Peyer's patch (tissue), 4 donors: ENCODE measurements at regions not wholly inside any gene's neighbourhood (a gene's known extent, or its start where the extent isn't known, plus 50 kb on each side); places are given as distances from the start of the nearest gene placed in this dataset.

Source experiments
- DNase-seq, 3 donors: peaks; one replicate each; pipeline ENCODE4 v3.0.0-alpha.2; 2017 to 2019
- H3K27ac ChIP-seq, 4 donors: fragments of 200-600 bp; sonication (generic); one replicate each; pipeline ENCODE4 v1.5.1; 2016 to 2019
- H3K27me3 ChIP-seq, 2 donors: fragments of 200-600 bp; sonication (generic); one replicate each; pipeline ENCODE4 v1.5.1; 2019
- H3K36me3 ChIP-seq, 3 donors: fragments of 200-600 bp; sonication (generic); one replicate each; pipeline ENCODE4 v1.5.1; 2016 to 2019
- H3K4me1 ChIP-seq, 4 donors: fragments of 200-600 bp; sonication (generic); one replicate each; pipeline ENCODE4 v1.5.1; 2016 to 2019
- H3K4me3 ChIP-seq, 4 donors: fragments of 200-600 bp; sonication (generic); 1 replicate in 3 of 4; 2 replicates in 1 of 4; pipeline ENCODE4 v1.5.1; 2016 to 2019; ENCODE audit warnings: mild to moderate bottlenecking in 1 of 4
- H3K9me3 ChIP-seq, 4 donors: fragments of 200-600 bp; sonication (generic); one replicate each; pipeline ENCODE4 v1.5.1; 2016 to 2019; ENCODE audit warnings: mild to moderate bottlenecking in 1 of 4
- POLR2A ChIP-seq, 2 donors: fragments of 450-650 bp; IDR thresholded peaks; one replicate each; pipeline ENCODE4 v1.5.1; 2017; ENCODE audit warnings: antibody characterized with exemption in 2 of 2, mild to moderate bottlenecking in 2 of 2, moderate library complexity in 2 of 2
- TF ChIP-seq, protein P1 (sequence below), 6 experiments: fragments of 450-650 bp in 4 of 6; fragments of 200-600 bp in 2 of 6; sonication (generic) in 1 of 6; IDR thresholded peaks; one replicate each; pipeline ENCODE4 v1.5.1; 2017 to 2019; ENCODE audit warnings: antibody characterized with exemption in 6 of 6, mild to moderate bottlenecking in 3 of 6, moderate library complexity in 1 of 6

DNA sequence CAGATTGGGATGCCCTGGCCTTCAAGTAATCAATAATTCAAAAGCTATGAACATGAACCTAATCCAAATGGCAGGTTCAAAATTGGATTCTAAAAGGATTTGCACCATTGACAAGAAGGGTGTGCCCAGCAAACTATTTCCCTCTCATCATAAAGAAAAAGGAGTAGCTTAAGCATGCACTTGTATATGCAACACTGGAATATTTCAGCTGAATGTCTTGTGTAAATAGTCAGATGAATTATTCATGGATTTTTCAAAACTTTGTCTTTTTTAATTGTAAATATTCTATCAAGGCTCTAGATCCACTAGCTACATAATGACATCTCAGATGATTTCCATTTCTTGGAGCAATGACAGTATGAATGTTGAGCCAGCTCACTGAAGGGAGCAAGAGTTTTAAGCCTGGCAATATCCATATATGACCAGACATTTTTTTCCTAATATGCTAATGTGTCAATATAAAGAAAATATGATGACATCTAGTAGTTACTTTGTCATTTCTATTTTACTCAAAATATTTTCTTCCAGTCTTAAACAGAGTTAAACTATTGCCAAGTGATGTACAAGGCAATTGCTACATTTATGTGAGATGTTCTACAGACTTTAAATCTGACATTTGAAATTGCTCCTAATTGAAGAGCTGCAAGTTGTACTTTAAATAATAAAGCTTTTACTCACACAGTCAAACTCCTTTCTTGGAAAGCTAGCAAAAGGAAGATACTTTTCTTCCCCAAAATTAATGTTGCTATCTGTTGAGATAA, 230.5 kb upstream of the AGTR1 start:
- Histone ChIP-seq H3K27ac (no peak overlapping the region), H3K9me3 (no peaks in the 10 kb centered on the region), H3K4me3 (no peak overlapping the region), H3K27me3 (no peaks in the 10 kb centered on the region), H3K36me3 (no peaks in the 10 kb centered on the region), H3K4me1 (no peaks in the 10 kb centered on the region)
- DNase-seq: no peak
- TF ChIP-seq POLR2A (IDR thresholded peaks at IDR 0.05): no peak
- TF ChIP-seq, protein P1, sequence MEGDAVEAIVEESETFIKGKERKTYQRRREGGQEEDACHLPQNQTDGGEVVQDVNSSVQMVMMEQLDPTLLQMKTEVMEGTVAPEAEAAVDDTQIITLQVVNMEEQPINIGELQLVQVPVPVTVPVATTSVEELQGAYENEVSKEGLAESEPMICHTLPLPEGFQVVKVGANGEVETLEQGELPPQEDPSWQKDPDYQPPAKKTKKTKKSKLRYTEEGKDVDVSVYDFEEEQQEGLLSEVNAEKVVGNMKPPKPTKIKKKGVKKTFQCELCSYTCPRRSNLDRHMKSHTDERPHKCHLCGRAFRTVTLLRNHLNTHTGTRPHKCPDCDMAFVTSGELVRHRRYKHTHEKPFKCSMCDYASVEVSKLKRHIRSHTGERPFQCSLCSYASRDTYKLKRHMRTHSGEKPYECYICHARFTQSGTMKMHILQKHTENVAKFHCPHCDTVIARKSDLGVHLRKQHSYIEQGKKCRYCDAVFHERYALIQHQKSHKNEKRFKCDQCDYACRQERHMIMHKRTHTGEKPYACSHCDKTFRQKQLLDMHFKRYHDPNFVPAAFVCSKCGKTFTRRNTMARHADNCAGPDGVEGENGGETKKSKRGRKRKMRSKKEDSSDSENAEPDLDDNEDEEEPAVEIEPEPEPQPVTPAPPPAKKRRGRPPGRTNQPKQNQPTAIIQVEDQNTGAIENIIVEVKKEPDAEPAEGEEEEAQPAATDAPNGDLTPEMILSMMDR (IDR thresholded peaks at IDR 0.05): no peak

DNA sequence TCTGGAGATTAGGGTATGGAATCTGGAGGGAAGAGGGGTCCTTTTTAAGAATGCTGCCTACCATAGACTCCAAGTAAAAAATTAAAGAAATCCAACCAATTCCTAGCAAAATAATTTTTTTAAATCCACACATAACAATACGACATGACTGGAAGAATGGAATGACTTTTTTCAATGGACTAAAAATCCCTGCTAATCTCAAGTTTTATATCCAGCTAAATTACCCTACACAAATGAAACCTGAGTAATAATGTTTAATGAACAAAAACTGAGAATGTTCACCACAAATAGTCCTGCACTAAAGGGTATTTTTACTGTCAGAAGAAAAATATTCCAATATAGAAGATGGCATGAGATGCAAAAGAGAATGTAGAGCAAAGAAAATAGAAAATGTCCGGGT, 220.3 kb upstream of the AGTR1 start:
- no peak for TF ChIP-seq POLR2A (IDR thresholded peaks at IDR 0.05)
- TF ChIP-seq, protein P1 (IDR thresholded peaks at IDR 0.05): no peak
- Histone ChIP-seq H3K4me3 (no peak overlapping the region), H3K4me1 (no peaks in the 10 kb centered on the region), H3K9me3 (no peaks in the 10 kb centered on the region), H3K27ac (no peak overlapping the region), H3K27me3 (no peaks in the 10 kb centered on the region), H3K36me3 (no peaks in the 10 kb centered on the region)
- no peak for DNase-seq

DNA sequence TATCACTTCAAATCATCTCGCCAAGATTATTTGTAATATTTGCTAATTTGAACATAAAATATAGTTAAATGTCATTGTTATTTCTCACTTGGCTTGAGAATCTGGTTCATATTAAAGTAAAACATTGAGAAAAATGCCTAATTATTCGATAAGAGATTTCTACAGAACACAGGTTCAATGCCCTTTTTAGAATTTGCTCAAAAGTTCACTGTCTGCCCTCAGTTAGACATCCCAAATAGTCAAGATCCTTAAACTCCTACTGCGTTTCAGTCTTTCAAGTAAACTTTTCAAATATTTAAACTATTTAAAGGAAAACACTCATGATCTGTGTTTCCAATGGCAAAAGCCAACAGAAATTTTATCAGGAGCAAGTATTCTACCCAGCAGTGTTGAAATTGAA, 204.1 kb upstream of the AGTR1 start:
- Histone ChIP-seq H3K4me3 (no peak overlapping the region), H3K27me3 (no peaks in the 10 kb centered on the region), H3K4me1 (no peaks in the 10 kb centered on the region), H3K27ac (no peak overlapping the region), H3K9me3 (no peaks in the 10 kb centered on the region), H3K36me3 (no peaks in the 10 kb centered on the region)
- DNase-seq: no peak
- TF ChIP-seq, protein P1 (IDR thresholded peaks at IDR 0.05): no peak
- TF ChIP-seq POLR2A (IDR thresholded peaks at IDR 0.05): no peak

DNA sequence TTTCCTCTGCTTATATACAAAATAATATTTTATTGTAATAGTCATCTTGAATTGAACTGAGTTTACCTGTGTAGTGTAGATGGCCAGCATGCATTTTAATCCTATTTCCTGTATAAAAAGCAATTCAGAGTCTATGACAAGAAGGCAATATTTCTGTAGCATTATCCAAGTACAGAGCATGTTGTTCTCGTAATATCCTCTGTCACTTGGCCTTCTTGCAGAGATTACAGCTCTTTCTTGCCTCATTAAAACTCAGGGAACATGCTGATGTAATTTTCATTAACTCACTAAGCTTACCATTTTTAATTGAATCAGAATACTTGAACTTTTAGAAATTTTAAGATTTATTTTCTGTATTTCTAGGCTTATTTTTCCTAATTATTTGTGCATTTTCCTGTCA, 203.3 kb upstream of the AGTR1 start:
- no peak for TF ChIP-seq POLR2A (IDR thresholded peaks at IDR 0.05)
- TF ChIP-seq, protein P1 (IDR thresholded peaks at IDR 0.05): no peak
- Histone ChIP-seq H3K4me3 (no peak overlapping the region), H3K27me3 (no peaks in the 10 kb centered on the region), H3K27ac (no peak overlapping the region), H3K9me3 (no peaks in the 10 kb centered on the region), H3K4me1 (no peaks in the 10 kb centered on the region), H3K36me3 (no peaks in the 10 kb centered on the region)
- no peak for DNase-seq

DNA sequence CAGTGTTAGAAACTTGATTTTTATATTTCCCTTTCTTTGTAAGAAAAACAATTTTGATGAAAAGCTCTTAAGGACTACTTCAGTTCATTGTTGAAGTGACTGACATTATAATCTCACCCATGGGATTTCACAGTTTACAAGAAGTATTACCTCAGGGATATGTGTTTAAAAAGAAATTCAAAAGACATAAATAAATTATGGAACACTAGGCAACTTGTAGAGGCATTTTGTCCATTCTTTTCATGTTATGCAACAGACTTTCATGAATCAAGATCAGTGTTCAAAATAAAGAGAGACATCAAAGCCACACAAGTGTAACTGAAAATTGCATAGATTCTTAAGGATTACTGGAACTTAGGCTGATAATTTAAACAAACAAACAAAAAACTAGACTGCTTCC, 196.8 kb upstream of the AGTR1 start:
- no peak for DNase-seq
- H3K36me3 ChIP-seq: no peaks in the 10 kb centered on the region
- H3K4me3 ChIP-seq: no peak overlapping the region
- TF ChIP-seq, protein P1 (IDR thresholded peaks at IDR 0.05): no peak
- no peak for TF ChIP-seq POLR2A (IDR thresholded peaks at IDR 0.05)
- no peak overlapping the region for H3K27ac ChIP-seq
- H3K9me3 ChIP-seq: no peaks in the 10 kb centered on the region
- H3K4me1 ChIP-seq: no peaks in the 10 kb centered on the region
- H3K27me3 ChIP-seq: no peaks in the 10 kb centered on the region
